ENCODE measurements at regions not wholly inside any gene's neighbourhood (a gene's known extent, or its start where the extent isn't known, plus 50 kb on each side); places are given as distances from the start of the nearest gene placed in this dataset.

GRCh38 chr4:3344596-3344995 is 51.8 kb downstream of the RGS12 start:
- TF ChIP-seq TEAD4 (IDR thresholded peaks at IDR 0.05; ENCODE audit: borderline replicate concordance, insufficient read depth) (no peak), RAD21 (IDR thresholded peaks at IDR 0.05; ENCODE audit: low read length) (no peak), CTCF (IDR thresholded peaks at IDR 0.05) (no peak), ELF1 (IDR thresholded peaks at IDR 0.05) (no peak), PBX3 (IDR thresholded peaks at IDR 0.05) (no peak)

Data from SK-N-SH (cell line).